Stimulated activated CD4-positive, alpha-beta T cell treated with anti-CD3 and anti-CD28 coated beads, Interleukin-12 subunit alpha, Interleukin-12 subunit beta, amount 100 ng/mL, for 24 hours (primary cell): ENCODE measurements at regions not wholly inside any gene's neighbourhood (a gene's known extent, or its start where the extent isn't known, plus 50 kb on each side); places are given as distances from the start of the nearest gene placed in this dataset.
"Not testable (repeated sequence)": the region's sequence is repeated elsewhere in the genome, so short reads cannot be mapped to it uniquely, and the experiment has no call there.

ENCODE experiments used
- DNase-seq, 2 experiments: peaks; one replicate each; pipeline ENCODE4 v3.0.0-alpha.2; 2020; ENCODE audit warnings: low read depth in 2 of 2

DNA sequence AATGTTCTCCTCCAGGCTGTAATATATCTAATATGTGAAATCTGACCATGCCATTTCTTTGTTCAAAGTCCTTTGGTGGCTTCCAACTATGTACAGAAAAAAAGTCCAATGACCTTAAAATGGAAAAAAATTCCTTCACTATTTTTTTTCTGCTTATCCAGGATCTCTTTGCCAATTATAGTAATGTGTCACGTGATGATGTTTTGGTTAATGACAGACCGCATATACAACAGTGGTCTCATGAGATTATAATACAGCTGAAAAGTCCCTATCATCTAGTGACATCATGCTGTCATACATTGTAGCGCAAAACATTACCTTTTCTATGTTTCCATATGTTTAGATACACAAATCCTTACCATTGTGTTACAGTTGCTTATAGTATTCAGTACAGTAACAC, 477.6 kb downstream of the TMEM232 start:
- no peak for DNase-seq

- no peak for DNase-seq
Measured at GRCh38 chr5:110250355-110250754, 476.1 kb downstream of the TMEM232 start.

DNA sequence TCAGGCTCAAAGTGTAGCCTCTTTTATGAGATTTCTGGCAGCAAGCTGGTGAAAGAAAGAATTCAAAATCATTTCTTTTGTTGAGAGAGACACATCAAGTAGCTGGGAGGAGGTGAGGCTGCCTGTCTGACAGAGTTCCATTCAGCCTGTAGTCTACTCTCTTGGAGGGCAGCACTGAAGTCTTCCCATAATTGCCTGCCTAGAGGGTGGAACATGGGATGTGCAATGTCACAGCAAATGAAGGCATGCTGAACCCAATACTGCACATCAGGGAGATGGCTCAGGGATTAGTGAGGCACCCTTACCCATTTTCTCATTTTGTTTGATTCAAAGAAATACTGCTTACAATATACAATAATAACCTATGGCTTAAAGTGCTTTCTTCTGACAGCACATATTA, 475.7 kb downstream of the TMEM232 start:
- no peak for DNase-seq

- DNase-seq: no peak
Measured at GRCh38 chr5:110251366-110251765, 475.1 kb downstream of the TMEM232 start.

DNA sequence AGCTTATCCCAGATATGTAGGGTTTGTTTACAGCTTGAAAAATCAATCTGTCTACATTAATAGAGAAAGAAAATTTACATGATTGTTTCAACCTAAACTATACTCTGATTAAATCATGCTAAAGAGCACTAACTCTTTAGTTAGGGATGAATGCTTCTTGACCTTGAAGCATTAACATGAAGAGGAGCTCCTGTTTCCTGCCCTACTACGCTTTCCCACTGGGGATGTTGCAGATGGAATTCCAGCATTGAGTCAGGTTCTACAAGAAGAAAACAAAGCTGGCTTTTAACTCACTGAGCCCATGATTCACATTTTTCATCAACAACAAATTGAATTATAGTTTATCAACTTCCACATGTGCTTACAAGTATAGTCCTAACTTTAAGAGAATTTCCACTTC, 471.3 kb downstream of the TMEM232 start:
- DNase-seq: no peak

DNA sequence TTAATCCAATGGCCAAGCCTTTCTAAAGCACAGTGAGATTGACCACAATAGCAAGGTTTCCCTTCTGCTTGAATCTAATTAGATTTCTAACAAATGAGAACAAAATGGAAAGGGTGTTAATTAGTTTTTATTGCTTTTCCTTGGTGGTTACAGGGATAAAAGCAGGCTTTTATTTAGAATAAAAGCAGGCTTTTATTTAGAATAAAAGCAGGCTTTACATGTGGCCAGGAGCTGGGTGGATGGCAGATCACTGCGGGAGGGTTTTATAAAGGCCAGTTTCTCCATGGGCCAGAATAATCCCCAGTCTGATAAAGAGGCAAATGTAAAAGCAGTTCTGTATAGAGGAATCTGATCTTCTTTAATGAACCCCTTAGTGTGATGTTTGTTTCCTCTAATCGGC, 470.2 kb downstream of the TMEM232 start:
- no peak for DNase-seq

GRCh38 chr5:110257971-110258370, 468.5 kb downstream of the TMEM232 start:
- DNase-seq: no peak

GRCh38 chr5:110258460-110259216, 467.8 kb downstream of the TMEM232 start:
- DNase-seq: no peak

- no peak for DNase-seq
Measured at GRCh38 chr5:110262749-110263148, 463.7 kb downstream of the TMEM232 start.

- no peak for DNase-seq
Measured at GRCh38 chr5:110264661-110265060, 461.8 kb downstream of the TMEM232 start.

DNA sequence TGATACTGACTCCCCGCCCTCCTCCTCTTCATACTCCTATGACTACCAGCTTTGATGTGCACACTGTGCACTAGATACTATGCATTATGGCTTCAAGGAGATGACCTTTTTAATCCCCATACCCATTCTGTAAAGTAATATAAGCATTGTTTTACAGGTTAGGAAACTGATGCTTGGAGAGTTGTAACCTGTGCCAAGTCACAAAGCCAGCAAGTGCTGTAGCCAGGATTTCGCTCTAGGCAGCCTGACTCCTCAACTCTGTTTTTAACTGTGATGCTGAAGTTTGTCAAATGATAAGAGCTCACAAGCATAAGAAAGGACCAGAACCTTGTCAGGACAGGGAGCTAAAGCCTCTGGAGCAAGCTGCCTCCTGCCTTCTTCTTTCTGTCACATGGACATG, 461.3 kb downstream of the TMEM232 start:
- DNase-seq: no peak

DNA sequence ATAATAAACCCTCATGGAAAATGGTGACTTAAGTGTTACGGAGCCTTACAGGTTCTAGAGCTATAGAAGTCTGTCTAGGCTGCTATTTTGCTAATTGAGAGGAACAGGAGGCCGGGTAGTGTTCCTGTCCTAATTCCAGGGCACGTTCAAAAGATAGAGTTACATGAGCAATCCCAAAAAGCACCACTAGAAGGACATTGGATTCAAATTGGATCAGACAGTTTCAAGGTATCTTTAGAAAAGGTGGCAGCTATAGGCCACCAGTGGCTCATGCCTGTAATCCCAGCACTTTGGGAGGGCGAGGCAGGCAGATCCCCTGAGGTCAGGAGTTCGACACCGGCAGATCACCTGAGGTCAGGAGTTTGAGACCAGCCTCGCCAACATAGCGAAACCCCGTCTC, 458.8 kb downstream of the TMEM232 start:
- DNase-seq: no peak

DNA sequence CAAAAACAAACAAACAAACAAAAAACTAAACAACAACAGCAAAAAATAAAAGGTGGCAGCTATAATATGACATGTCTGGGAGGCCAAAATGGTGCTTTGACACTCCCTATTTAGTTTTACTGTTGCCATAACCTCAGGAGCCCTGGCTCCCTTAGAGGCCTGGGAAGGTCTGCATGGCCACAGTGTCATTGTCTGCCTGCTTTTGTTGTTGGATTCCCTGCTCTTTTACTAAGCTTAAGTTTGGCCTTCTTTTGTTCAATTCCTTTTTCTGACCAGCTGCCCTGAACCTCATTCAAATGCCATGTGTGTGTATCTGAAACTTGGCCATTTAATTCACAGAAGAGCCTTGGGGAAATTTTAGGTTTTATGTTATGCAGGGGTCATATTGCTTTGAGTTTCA, 458.2 kb downstream of the TMEM232 start:
- DNase-seq: no peak

- no peak for DNase-seq
Measured at GRCh38 chr5:110268985-110269384, 457.5 kb downstream of the TMEM232 start.

- no peak for DNase-seq
Measured at GRCh38 chr5:110269478-110270142, 456.9 kb downstream of the TMEM232 start.

DNA sequence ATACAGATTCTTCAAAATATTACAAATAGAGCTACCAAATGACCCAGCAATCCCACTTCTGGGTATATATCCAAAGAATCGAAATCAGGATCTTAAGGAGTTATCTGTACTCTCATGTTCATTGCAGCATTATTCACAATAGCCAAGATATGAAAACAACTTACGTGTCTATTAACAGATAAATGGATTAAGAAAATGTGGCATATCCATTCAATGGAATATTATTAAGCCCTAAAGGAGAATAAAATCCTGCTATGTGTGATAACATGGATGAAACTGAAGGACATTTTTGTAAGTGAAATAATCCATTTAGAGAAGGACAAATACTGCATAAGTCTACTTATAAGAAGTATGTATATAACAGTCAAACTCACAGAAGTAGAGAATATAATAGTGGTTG, 450.6 kb downstream of the TMEM232 start:
- no peak for DNase-seq

DNA sequence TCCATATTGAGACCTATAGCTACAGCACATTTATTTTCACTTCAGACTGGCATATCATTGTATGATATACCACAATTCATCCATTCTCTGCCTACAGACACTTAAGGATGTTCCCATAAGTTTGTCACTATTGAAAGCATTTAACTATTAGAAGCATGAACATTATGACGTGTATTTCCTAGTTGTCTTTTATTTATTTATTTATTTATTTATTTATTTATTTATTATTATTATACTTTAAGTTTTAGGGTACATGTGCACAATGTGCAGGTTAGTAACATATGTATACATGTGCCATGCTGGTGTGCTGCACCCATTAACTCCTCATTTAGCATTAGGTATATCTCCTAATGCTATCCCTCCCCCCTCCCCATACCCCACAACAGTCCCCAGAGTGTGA, 448.0 kb downstream of the TMEM232 start:
- DNase-seq: not testable (repeated sequence)

DNA sequence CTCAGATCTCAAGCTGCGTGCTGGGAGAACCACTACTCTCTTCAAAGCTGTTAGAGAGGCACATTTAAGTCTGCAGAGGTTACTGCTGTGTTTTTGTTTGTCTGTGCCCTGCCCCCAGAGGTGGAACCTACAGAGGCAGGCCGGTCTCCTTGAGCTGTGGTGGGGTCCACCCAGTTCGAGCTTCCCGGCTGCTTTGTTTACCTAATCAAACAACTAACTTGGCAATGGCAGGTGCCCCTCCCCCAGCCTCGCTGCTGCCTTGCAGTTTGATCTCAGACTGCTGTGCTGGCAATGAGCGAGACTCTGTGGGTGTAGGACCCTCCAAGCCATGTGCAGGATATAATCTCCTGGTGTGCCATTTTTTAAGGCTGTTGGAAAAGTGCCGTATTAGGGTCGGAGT, 442.4 kb downstream of the TMEM232 start:
- DNase-seq: not testable (repeated sequence)

GRCh38 chr5:110288766-110289511, 437.5 kb downstream of the TMEM232 start:
- no peak for DNase-seq

- no peak for DNase-seq
Measured at GRCh38 chr5:110289512-110289810, 437.0 kb downstream of the TMEM232 start.

GRCh38 chr5:110290542-110290941, 435.9 kb downstream of the TMEM232 start:
- DNase-seq: no peak

DNA sequence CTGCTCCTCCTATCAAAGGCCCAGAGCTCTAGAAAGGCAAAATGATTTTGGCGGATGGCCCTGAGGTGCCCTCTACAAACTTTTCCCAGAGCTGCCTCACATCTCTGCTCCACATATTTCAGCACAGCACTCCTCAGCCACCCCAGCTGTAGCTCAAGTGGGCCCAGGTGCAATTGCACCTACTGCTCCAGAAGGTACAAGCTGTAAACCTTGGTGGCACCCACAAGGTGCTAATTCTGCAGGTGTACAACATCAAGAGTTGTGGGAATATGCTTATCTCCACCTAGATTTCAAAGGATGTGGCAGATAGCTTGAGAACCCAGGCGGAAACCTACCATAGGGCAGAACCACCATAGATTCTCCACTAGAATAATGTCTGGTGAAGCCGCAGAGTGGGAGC, 432.2 kb downstream of the TMEM232 start:
- no peak for DNase-seq

- DNase-seq: no peak
Measured at GRCh38 chr5:110297152-110297670, 429.3 kb downstream of the TMEM232 start.
